Tibial nerve (tissue), 4 donors: ENCODE measurements at regions not wholly inside any gene's neighbourhood (a gene's known extent, or its start where the extent isn't known, plus 50 kb on each side); places are given as distances from the start of the nearest gene placed in this dataset.

Experiments used
- CTCF ChIP-seq, 5 experiments: fragments of 200-600 bp in 3 of 5; fragments of 450-650 bp in 2 of 5; sonication (generic) in 3 of 5; IDR thresholded peaks; one replicate each; pipeline ENCODE4 v1.5.1; 2016 to 2019; ENCODE audit warnings: antibody characterized with exemption in 5 of 5, mild to moderate bottlenecking in 3 of 5, moderate library complexity in 2 of 5
- EP300 ChIP-seq, 2 donors: sonication (generic); formaldehyde crosslinking; IDR thresholded peaks; one replicate each; pipeline ENCODE4 v1.6.1; 2017; ENCODE audit warnings: antibody characterized with exemption in 2 of 2, mild to moderate bottlenecking in 1 of 2
- POLR2A ChIP-seq, 2 donors: fragments of 450-650 bp; IDR thresholded peaks; one replicate each; pipeline ENCODE4 v1.6.1; 2017; ENCODE audit warnings: antibody characterized with exemption in 2 of 2, mild to moderate bottlenecking in 2 of 2, moderate library complexity in 2 of 2

GRCh38 chr17:55833306-55833705 is 82.5 kb downstream of the PCTP start:
- TF ChIP-seq EP300 (IDR thresholded peaks at IDR 0.05): no peak
- TF ChIP-seq CTCF (IDR thresholded peaks at IDR 0.05): no peak
- no peak for TF ChIP-seq POLR2A (IDR thresholded peaks at IDR 0.05)
